Umbilical cord (tissue), 1 donor: ENCODE measurements at regions not wholly inside any gene's neighbourhood (a gene's known extent, or its start where the extent isn't known, plus 50 kb on each side); places are given as distances from the start of the nearest gene placed in this dataset.

Experiments used
- DNase-seq: peaks from one replicate; pipeline ENCODE4 v3.0.0-alpha.2; 2015; ENCODE audit warnings: low spot score

- peak; percentile 93 for DNase-seq
Observed at GRCh38 chr21:28789523-28789922, 203.2 kb downstream of the LTN1 start.

GRCh38 chr21:28788030-28788429 is 204.6 kb downstream of the LTN1 start:
- no peak for DNase-seq

GRCh38 chr21:28783641-28784185 is 209.0 kb downstream of the LTN1 start:
- no peak for DNase-seq

- peak; percentile 30 for DNase-seq
Observed at GRCh38 chr21:28781602-28782276, 210.9 kb downstream of the LTN1 start.

- no peak for DNase-seq
Observed at GRCh38 chr21:28779914-28780313, 212.8 kb downstream of the LTN1 start.

- DNase-seq = no peak
Observed at GRCh38 chr21:28776251-28776650, 216.4 kb downstream of the LTN1 start.

- DNase-seq = no peak
Observed at GRCh38 chr21:28775071-28775470, 217.6 kb downstream of the LTN1 start.

- DNase-seq = no peak
Observed at GRCh38 chr21:28773036-28773435, 219.6 kb downstream of the LTN1 start.

- DNase-seq = peak; percentile 59
Observed at GRCh38 chr21:28771790-28772501, 220.7 kb downstream of the LTN1 start.

- peak; percentile 61 for DNase-seq
Observed at GRCh38 chr21:28770867-28771661, 221.6 kb downstream of the LTN1 start.

- DNase-seq = no peak
Observed at GRCh38 chr21:28769683-28770082, 223.0 kb downstream of the LTN1 start.

- DNase-seq = no peak
Observed at GRCh38 chr21:28768753-28769152, 223.9 kb downstream of the LTN1 start.

- DNase-seq = no peak
Observed at GRCh38 chr21:28767523-28767922, 225.2 kb downstream of the LTN1 start.

- no peak for DNase-seq
Observed at GRCh38 chr21:28763809-28764418, 228.8 kb downstream of the LTN1 start.

GRCh38 chr21:28762357-28762735 is 230.3 kb downstream of the LTN1 start:
- no peak for DNase-seq

GRCh38 chr21:28761674-28762356 is 230.9 kb downstream of the LTN1 start:
- DNase-seq = no peak

GRCh38 chr21:28758883-28759242 is 233.8 kb downstream of the LTN1 start:
- no peak for DNase-seq

- no peak for DNase-seq
Observed at GRCh38 chr21:28758042-28758882, 234.4 kb downstream of the LTN1 start.

- peak; percentile 38 for DNase-seq
Observed at GRCh38 chr21:28754862-28755261, 237.8 kb downstream of the LTN1 start.

GRCh38 chr21:28754127-28754611 is 238.5 kb downstream of the LTN1 start:
- peak; percentile 93 for DNase-seq
